ENCODE measurements at regions not wholly inside any gene's neighbourhood (a gene's known extent, or its start where the extent isn't known, plus 50 kb on each side); places are given as distances from the start of the nearest gene placed in this dataset.

DNA sequence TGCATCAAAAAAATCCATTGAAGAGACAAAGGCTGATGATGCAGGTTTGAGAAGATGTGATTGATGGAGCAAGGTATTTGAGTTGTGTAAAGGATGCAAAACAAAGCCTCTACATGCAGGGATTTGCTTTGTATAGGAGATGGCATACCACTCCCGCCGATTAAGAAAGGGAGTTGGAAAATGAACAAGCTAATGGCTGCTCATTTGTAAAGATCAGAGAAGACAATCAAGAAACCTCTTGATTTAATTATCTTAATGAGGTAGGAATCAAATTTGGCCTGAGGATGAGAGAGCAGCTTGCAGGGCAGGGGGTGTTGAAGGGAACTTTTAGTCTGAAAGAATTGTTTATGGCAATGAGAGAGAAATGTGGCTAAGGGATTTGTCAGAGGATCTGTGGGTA lies 448.2 kb upstream of the ADGRB3 start (continued):
- no peak for TF ChIP-seq ZNF280D (tag by site-specific recombination; IDR thresholded peaks at IDR 0.05)

DNA sequence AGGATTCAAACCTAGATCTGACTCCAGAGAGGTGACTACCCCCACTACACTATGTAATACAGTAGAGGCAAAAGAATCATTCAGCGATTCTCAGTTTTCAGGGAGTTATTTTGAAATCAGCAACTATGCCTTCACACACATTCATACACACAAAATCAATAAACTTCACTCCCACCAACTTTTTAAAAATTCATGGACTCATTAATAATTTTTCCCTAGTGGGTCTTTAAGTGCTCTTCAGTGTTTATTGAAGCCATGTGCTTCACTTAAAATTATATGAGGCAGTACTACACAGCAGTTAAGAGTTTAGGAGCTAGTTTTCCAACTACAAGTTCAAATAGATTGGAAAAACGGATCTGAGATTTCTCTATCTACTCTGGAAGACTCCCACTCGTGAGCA lies 452.7 kb upstream of the ADGRB3 start:
- Histone ChIP-seq H3K4me1 (ENCODE audit: control insufficient read depth, insufficient read depth, low read length) (no peaks in the 10 kb centered on the region), H3K4me3 (ENCODE audit: low read depth, low read length) (no peak overlapping the region), H3K27ac (ENCODE audit: extremely low read depth, low read depth, low read length) (no peak overlapping the region), H3K9me3 (ENCODE audit: control insufficient read depth, insufficient read depth, low read depth, low read length) (no peaks in the 10 kb centered on the region), H3K36me3 (ENCODE audit: control insufficient read depth in 2 of 2, insufficient read depth in 1 of 2, low read length in 2 of 2) (no peaks in the 10 kb centered on the region)
- no peak for TF ChIP-seq ZNF341 (tag by site-specific recombination; IDR thresholded peaks at IDR 0.05; ENCODE audit: low read depth)
- no peak for TF ChIP-seq ZNF580 (tag by site-specific recombination; IDR thresholded peaks at IDR 0.05)
- no peak for TF ChIP-seq ZNF600 (tag by site-specific recombination; IDR thresholded peaks at IDR 0.05)
- TF ChIP-seq, protein P1, sequence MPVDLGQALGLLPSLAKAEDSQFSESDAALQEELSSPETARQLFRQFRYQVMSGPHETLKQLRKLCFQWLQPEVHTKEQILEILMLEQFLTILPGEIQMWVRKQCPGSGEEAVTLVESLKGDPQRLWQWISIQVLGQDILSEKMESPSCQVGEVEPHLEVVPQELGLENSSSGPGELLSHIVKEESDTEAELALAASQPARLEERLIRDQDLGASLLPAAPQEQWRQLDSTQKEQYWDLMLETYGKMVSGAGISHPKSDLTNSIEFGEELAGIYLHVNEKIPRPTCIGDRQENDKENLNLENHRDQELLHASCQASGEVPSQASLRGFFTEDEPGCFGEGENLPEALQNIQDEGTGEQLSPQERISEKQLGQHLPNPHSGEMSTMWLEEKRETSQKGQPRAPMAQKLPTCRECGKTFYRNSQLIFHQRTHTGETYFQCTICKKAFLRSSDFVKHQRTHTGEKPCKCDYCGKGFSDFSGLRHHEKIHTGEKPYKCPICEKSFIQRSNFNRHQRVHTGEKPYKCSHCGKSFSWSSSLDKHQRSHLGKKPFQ (tag by site-specific recombination; IDR thresholded peaks at IDR 0.05), result no peak
- TF ChIP-seq, protein P2, sequence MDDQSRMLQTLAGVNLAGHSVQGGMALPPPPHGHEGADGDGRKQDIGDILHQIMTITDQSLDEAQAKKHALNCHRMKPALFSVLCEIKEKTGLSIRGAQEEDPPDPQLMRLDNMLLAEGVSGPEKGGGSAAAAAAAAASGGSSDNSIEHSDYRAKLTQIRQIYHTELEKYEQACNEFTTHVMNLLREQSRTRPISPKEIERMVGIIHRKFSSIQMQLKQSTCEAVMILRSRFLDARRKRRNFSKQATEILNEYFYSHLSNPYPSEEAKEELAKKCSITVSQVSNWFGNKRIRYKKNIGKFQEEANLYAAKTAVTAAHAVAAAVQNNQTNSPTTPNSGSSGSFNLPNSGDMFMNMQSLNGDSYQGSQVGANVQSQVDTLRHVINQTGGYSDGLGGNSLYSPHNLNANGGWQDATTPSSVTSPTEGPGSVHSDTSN (CRISPR knock-in tag; IDR thresholded peaks at IDR 0.05), result no peak
- no peak for TF ChIP-seq ZNF239 (tag by site-specific recombination; IDR thresholded peaks at IDR 0.05)
- TF ChIP-seq GFI1B (tag by site-specific recombination; IDR thresholded peaks at IDR 0.05), result no peak
- TF ChIP-seq ZNF214 (tag by site-specific recombination; IDR thresholded peaks at IDR 0.05; ENCODE audit: borderline replicate concordance), result no peak
- no peak for TF ChIP-seq SCRT1 (tag by site-specific recombination; IDR thresholded peaks at IDR 0.05; ENCODE audit: borderline replicate concordance)
- no peak for TF ChIP-seq ZBTB10 (tag by site-specific recombination; IDR thresholded peaks at IDR 0.05)
- no peak for TF ChIP-seq TCF7L2 (IDR thresholded peaks at IDR 0.05; ENCODE audit: borderline replicate concordance, low read depth, low read length)
- no peak for TF ChIP-seq CTCF (tag by site-specific recombination; IDR thresholded peaks at IDR 0.05)
- no peak for TF ChIP-seq ZNF449 (tag by site-specific recombination; IDR thresholded peaks at IDR 0.05)
- no peak for TF ChIP-seq ZNF626 (tag by site-specific recombination; IDR thresholded peaks at IDR 0.05)
- TF ChIP-seq PRDM10 (tag by site-specific recombination; IDR thresholded peaks at IDR 0.05), result no peak
- TF ChIP-seq ZBTB21 (tag by site-specific recombination; IDR thresholded peaks at IDR 0.05), result no peak
- no peak for TF ChIP-seq MYNN (tag by site-specific recombination; IDR thresholded peaks at IDR 0.05; ENCODE audit: borderline replicate concordance)
- POLR2A ChIA-PET, result no interaction called here
- CTCF ChIA-PET, result interaction anchor here (0.5 kb wide), 1 partner anchor 456 kb away, joined by 3 read pairs; no protein-coding TSS in a partner anchor

Data from HEK293 (cell line).